GM23338 (cell line): ENCODE measurements at regions not wholly inside any gene's neighbourhood (a gene's known extent, or its start where the extent isn't known, plus 50 kb on each side); places are given as distances from the start of the nearest gene placed in this dataset.

Source experiments
- ATAC-seq: fragments of 200-7000 bp; cut with Tn5 transposase; 3 replicates; pipeline ENCODE4 v1.9.1; 2020
- DNase-seq: peaks from one replicate; pipeline ENCODE4 v3.0.0-alpha.2; 2015; ENCODE audit warnings: low spot score
- H2AFZ ChIP-seq: fragments of 200-600 bp; sonication (generic); 2 replicates; pipeline ENCODE4 v1.8.0; 2016; ENCODE audit warnings: antibody characterized with exemption, mild to moderate bottlenecking, moderate library complexity
- H3F3A ChIP-seq: fragments of 200-600 bp; sonication (generic); replicated peaks from 2 replicates; pipeline ENCODE4 v1.8.0; 2017; ENCODE audit warnings: antibody characterized with exemption, mixed run types, low read depth
- H3K27ac ChIP-seq: fragments of 200-600 bp; sonication (generic); 2 replicates; pipeline ENCODE4 v1.6.1; 2016; ENCODE audit warnings: low read depth
- H3K27me3 ChIP-seq: fragments of 200-600 bp; sonication (generic); 2 replicates; pipeline ENCODE4 v1.8.0; 2016; ENCODE audit warnings: mild to moderate bottlenecking, mixed run types, moderate library complexity; ENCODE audit not compliant: insufficient read depth
- H3K36me3 ChIP-seq: fragments of 200-600 bp; sonication (generic); 2 replicates; pipeline ENCODE4 v1.8.0; 2016; ENCODE audit warnings: mild to moderate bottlenecking; ENCODE audit not compliant: insufficient read depth
- H3K4me1 ChIP-seq: fragments of 200-600 bp; sonication (generic); 2 replicates; pipeline ENCODE4 v1.8.0; 2016; ENCODE audit warnings: mild to moderate bottlenecking, moderate library complexity; ENCODE audit not compliant: insufficient read depth
- H3K4me2 ChIP-seq: fragments of 200-600 bp; sonication (generic); 2 replicates; pipeline ENCODE4 v1.7.1; 2017; ENCODE audit warnings: mixed run types
- H3K4me3 ChIP-seq: fragments of 200-600 bp; sonication (generic); 2 replicates; pipeline ENCODE4 v1.6.1; 2016; ENCODE audit warnings: mixed run types
- H3K79me2 ChIP-seq: fragments of 200-600 bp; sonication (generic); replicated peaks from 2 replicates; pipeline ENCODE4 v1.8.0; 2017; ENCODE audit warnings: mild to moderate bottlenecking; ENCODE audit not compliant: insufficient read depth
- H3K9me2 ChIP-seq: fragments of 200-600 bp; sonication (generic); 2 replicates; pipeline ENCODE4 v1.8.0; 2017; ENCODE audit not compliant: insufficient read depth
- H4K20me1 ChIP-seq: fragments of 200-600 bp; sonication (generic); replicated peaks from 2 replicates; pipeline ENCODE4 v1.8.0; 2017; ENCODE audit warnings: mild to moderate bottlenecking; ENCODE audit not compliant: insufficient read depth
- H3K27ac Mint-ChIP-seq: 2 replicates; pipeline ENCODE4 v1.8.0; 2020; ENCODE audit warnings: inconsistent platforms, mild to moderate bottlenecking, moderate library complexity, mixed read lengths
- H3K27me3 Mint-ChIP-seq: 3 replicates; pipeline ENCODE4 v1.8.0; 2022; ENCODE audit warnings: low read depth, mild to moderate bottlenecking, moderate library complexity, mixed read lengths, inconsistent platforms; ENCODE audit not compliant: insufficient read depth, poor library complexity
- H3K36me3 Mint-ChIP-seq: 3 replicates; pipeline ENCODE4 v1.8.0; 2021; ENCODE audit warnings: low read depth, mild to moderate bottlenecking, inconsistent platforms, moderate library complexity, mixed read lengths
- H3K4me1 Mint-ChIP-seq: 3 replicates; pipeline ENCODE4 v1.8.0; 2020; ENCODE audit warnings: mild to moderate bottlenecking, inconsistent platforms, mixed read lengths
- H3K4me3 Mint-ChIP-seq: 3 replicates; pipeline ENCODE4 v1.8.0; 2021; ENCODE audit warnings: moderate library complexity, mild to moderate bottlenecking, inconsistent platforms, mixed read lengths
- H3K9me3 Mint-ChIP-seq: 3 replicates; pipeline ENCODE4 v1.8.0; 2020; ENCODE audit warnings: moderate library complexity, mild to moderate bottlenecking, inconsistent platforms, mixed read lengths
- CREB1 ChIP-seq: fragments of 250-450 bp; sonication (Bioruptor Pico); IDR thresholded peaks from 2 replicates; pipeline ENCODE4 v1.5.0; 2020; ENCODE audit warnings: low read depth, mild to moderate bottlenecking, moderate library complexity
- EZH2phosphoT487 ChIP-seq: fragments of 200-600 bp; sonication (generic); IDR thresholded peaks from one replicate; pipeline ENCODE4 v1.8.1; 2018; ENCODE audit warnings: antibody characterized with exemption; ENCODE audit not compliant: unreplicated experiment
- JUNB ChIP-seq: IDR thresholded peaks from one replicate; pipeline ENCODE4 v1.6.1; 2016; ENCODE audit warnings: antibody characterized with exemption; ENCODE audit not compliant: unreplicated experiment
- NANOG ChIP-seq: IDR thresholded peaks from 2 replicates; pipeline ENCODE4 v1.6.1; 2016; ENCODE audit warnings: antibody characterized with exemption, borderline replicate concordance
- POLR2AphosphoS5 ChIP-seq: IDR thresholded peaks from 2 replicates; pipeline ENCODE4 v1.6.1; 2016; ENCODE audit warnings: antibody characterized with exemption, low read depth
- STAT1 ChIP-seq: IDR thresholded peaks from one replicate; pipeline ENCODE4 v1.6.1; 2016; ENCODE audit warnings: antibody characterized with exemption; ENCODE audit not compliant: unreplicated experiment
- TF ChIP-seq, protein P1 (sequence below), 2 experiments: fragments of 200-600 bp in 1 of 2; sonication (generic) in 1 of 2; conservative IDR thresholded peaks; 2 replicates each; pipeline versions ENCODE4 v1.5.1 to v1.6.1; 2016 to 2017; ENCODE audit warnings: antibody characterized with exemption in 2 of 2, low read depth in 2 of 2, mild to moderate bottlenecking in 2 of 2, moderate library complexity in 1 of 2
- TF ChIP-seq, protein P2 (sequence below): IDR thresholded peaks from one replicate; pipeline ENCODE4 v1.6.1; 2018; ENCODE audit warnings: antibody characterized with exemption; ENCODE audit not compliant: unreplicated experiment
- TF ChIP-seq, protein P3 (sequence below): IDR thresholded peaks from 2 replicates; pipeline ENCODE4 v1.6.1; 2016; ENCODE audit warnings: antibody characterized with exemption

DNA sequence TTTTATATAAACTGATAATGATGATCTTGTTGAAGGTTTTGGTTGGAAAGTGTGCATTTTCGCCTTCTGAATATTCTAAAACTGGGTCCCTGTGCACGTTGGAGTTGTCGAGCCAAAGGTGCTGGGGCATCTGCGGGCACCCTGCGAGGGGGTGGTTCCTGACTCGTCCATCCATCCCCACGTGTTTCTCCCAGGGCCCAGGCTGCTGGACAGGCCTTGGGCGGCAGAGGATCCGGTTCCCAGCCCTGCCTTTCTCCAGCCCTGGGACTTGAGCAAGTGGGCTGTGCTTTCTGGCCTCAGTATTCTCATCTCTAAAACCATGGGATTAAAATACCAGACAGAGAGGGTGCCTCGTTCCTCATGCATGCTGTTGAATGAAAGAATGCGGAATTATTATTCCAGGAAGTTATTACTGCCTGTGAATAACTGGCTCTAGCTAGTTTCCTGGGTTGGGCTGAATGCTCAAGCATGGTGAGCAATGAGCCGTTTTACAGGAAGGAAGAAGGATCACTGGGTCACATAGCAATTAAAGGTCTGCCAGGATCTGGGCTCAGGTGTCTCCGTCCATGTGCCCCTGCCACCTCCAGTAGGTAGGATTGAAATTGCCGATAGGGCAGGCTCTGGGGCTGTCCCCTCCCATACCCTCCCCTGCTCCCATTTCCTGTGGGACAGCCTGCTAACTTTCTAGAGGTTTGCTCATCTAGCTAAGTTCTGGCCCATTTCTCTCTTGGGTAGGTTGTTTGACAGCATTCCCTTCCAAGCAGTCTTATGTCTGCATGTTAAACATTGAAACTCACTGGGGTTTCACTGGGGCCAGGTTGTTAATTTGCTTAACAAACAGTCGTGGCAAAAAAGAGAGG, 77.2 kb upstream of the HS6ST1 start:
- H3K27ac Mint-ChIP-seq: no peak overlapping the region; the same call in 1 of the 2 replicates
- peaks cover 3% of the 10 kb centered on the region; the same call in 1 of the 3 replicates for H3K9me3 Mint-ChIP-seq
- DNase-seq (peak; percentile 43), ATAC-seq (peak; percentile 58; the same call in 2 of the 3 replicates)
- peaks cover 19% of the 10 kb centered on the region for H3K4me1 Mint-ChIP-seq
- Histone ChIP-seq H3K27ac (peak overlapping the region; percentile 63; the same call in 1 of the 2 replicates), H4K20me1 (no peaks in the 10 kb centered on the region), H3K4me2 (peak overlapping the region; percentile 65), H3K36me3 (no peaks in the 10 kb centered on the region), H3K9me2 (no peaks in the 10 kb centered on the region), H2AFZ (peak overlapping the region; percentile 83; the same call in 1 of the 2 replicates), H3F3A (0 out of 2 replicates have a peak, but pooled peaks cover 6% of the 10 kb centered on the region), H3K27me3 (no peaks in the 10 kb centered on the region), H3K79me2 (no peaks in the 10 kb centered on the region), H3K4me1 (peaks cover 18% of the 10 kb centered on the region), H3K4me3 (peak overlapping the region; percentile 26; the same call in 1 of the 2 replicates)
- H3K4me3 Mint-ChIP-seq: no peak overlapping the region; the same call in 2 of the 3 replicates
- H3K36me3 Mint-ChIP-seq: peaks cover 4% of the 10 kb centered on the region; the same call in 1 of the 3 replicates
- TF ChIP-seq STAT1 (no peak), EZH2phosphoT487 (no peak)
- TF ChIP-seq, protein P1, sequence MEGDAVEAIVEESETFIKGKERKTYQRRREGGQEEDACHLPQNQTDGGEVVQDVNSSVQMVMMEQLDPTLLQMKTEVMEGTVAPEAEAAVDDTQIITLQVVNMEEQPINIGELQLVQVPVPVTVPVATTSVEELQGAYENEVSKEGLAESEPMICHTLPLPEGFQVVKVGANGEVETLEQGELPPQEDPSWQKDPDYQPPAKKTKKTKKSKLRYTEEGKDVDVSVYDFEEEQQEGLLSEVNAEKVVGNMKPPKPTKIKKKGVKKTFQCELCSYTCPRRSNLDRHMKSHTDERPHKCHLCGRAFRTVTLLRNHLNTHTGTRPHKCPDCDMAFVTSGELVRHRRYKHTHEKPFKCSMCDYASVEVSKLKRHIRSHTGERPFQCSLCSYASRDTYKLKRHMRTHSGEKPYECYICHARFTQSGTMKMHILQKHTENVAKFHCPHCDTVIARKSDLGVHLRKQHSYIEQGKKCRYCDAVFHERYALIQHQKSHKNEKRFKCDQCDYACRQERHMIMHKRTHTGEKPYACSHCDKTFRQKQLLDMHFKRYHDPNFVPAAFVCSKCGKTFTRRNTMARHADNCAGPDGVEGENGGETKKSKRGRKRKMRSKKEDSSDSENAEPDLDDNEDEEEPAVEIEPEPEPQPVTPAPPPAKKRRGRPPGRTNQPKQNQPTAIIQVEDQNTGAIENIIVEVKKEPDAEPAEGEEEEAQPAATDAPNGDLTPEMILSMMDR (conservative IDR thresholded peaks at IDR 0.05; ENCODE audit: low read depth in 2 of 2): no peak
- peaks cover 4% of the 10 kb centered on the region for H3K27me3 Mint-ChIP-seq

DNA sequence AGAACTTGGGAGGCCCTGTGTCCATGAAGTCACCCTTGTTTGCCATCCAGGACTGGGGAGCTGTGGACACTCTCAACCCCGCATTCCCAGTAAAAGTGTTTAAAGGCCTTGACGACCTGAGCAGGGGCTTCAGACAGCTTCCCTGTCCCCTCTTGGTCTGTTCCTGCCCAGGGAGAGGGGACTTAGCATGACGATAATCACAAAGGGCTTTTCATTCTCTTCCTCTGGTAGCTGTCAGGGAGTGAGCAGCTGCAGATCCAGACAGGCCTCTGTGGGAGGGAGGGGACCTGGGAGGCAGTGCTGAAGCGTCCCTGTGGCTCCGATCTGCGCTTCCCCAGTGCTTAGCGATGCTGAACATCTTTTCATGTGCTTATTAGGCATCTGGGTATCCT, 77.8 kb upstream of the HS6ST1 start:
- peaks cover 4% of the 10 kb centered on the region; the same call in 1 of the 3 replicates for H3K36me3 Mint-ChIP-seq
- TF ChIP-seq POLR2AphosphoS5 (no peak), CREB1 (no peak), JUNB (no peak), EZH2phosphoT487 (no peak), STAT1 (no peak), NANOG (no peak)
- TF ChIP-seq, protein P1 (conservative IDR thresholded peaks at IDR 0.05; ENCODE audit: low read depth in 2 of 2): no peak
- TF ChIP-seq, protein P2, sequence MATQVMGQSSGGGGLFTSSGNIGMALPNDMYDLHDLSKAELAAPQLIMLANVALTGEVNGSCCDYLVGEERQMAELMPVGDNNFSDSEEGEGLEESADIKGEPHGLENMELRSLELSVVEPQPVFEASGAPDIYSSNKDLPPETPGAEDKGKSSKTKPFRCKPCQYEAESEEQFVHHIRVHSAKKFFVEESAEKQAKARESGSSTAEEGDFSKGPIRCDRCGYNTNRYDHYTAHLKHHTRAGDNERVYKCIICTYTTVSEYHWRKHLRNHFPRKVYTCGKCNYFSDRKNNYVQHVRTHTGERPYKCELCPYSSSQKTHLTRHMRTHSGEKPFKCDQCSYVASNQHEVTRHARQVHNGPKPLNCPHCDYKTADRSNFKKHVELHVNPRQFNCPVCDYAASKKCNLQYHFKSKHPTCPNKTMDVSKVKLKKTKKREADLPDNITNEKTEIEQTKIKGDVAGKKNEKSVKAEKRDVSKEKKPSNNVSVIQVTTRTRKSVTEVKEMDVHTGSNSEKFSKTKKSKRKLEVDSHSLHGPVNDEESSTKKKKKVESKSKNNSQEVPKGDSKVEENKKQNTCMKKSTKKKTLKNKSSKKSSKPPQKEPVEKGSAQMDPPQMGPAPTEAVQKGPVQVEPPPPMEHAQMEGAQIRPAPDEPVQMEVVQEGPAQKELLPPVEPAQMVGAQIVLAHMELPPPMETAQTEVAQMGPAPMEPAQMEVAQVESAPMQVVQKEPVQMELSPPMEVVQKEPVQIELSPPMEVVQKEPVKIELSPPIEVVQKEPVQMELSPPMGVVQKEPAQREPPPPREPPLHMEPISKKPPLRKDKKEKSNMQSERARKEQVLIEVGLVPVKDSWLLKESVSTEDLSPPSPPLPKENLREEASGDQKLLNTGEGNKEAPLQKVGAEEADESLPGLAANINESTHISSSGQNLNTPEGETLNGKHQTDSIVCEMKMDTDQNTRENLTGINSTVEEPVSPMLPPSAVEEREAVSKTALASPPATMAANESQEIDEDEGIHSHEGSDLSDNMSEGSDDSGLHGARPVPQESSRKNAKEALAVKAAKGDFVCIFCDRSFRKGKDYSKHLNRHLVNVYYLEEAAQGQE: no peak
- TF ChIP-seq, protein P3, sequence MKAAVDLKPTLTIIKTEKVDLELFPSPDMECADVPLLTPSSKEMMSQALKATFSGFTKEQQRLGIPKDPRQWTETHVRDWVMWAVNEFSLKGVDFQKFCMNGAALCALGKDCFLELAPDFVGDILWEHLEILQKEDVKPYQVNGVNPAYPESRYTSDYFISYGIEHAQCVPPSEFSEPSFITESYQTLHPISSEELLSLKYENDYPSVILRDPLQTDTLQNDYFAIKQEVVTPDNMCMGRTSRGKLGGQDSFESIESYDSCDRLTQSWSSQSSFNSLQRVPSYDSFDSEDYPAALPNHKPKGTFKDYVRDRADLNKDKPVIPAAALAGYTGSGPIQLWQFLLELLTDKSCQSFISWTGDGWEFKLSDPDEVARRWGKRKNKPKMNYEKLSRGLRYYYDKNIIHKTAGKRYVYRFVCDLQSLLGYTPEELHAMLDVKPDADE: no peak

More for the DNA sequence above, 77.8 kb upstream of the HS6ST1 start:
- Mint-ChIP-seq H3K9me3 (peaks cover 3% of the 10 kb centered on the region; the same call in 1 of the 3 replicates), H3K27me3 (peaks cover 4% of the 10 kb centered on the region), H3K4me3 (peak overlapping the region; percentile 30; the same call in 2 of the 3 replicates), H3K4me1 (peaks cover 19% of the 10 kb centered on the region), H3K27ac (no peak overlapping the region)
- Histone ChIP-seq H3K36me3 (no peaks in the 10 kb centered on the region), H3K4me2 (peak overlapping the region; percentile 65), H3K79me2 (no peaks in the 10 kb centered on the region), H3K4me3 (peak overlapping the region; percentile 26; the same call in 1 of the 2 replicates), H3K9me2 (no peaks in the 10 kb centered on the region), H3K4me1 (peaks cover 18% of the 10 kb centered on the region), H3F3A (0 out of 2 replicates have a peak, but pooled peaks cover 6% of the 10 kb centered on the region), H2AFZ (peak overlapping the region; percentile 83), H3K27ac (peak overlapping the region; percentile 63; the same call in 1 of the 2 replicates), H3K27me3 (no peaks in the 10 kb centered on the region), H4K20me1 (no peaks in the 10 kb centered on the region)
- ATAC-seq: peak; percentile 98
- peak; percentile 77 for DNase-seq
